Epithelial cell of proximal tubule (primary cell): ENCODE measurements at regions not wholly inside any gene's neighbourhood (a gene's known extent, or its start where the extent isn't known, plus 50 kb on each side); places are given as distances from the start of the nearest gene placed in this dataset.
A peak's percentile ranks its signal among the peaks of the same experiment; 100 is the strongest.

Experiments
- DNase-seq: peaks from one replicate; pipeline ENCODE4 v3.0.0-alpha.2; 2011; ENCODE audit warnings: low read depth
- H3K4me3 ChIP-seq: 2 replicates; pipeline ENCODE4 v1.5.1; 2011; ENCODE audit warnings: low read depth, mild to moderate bottlenecking, low read length
- TF ChIP-seq, protein P1 (sequence below): conservative IDR thresholded peaks from 2 replicates; pipeline ENCODE4 v1.5.1; 2012; ENCODE audit warnings: low read depth, mild to moderate bottlenecking, low read length

DNA sequence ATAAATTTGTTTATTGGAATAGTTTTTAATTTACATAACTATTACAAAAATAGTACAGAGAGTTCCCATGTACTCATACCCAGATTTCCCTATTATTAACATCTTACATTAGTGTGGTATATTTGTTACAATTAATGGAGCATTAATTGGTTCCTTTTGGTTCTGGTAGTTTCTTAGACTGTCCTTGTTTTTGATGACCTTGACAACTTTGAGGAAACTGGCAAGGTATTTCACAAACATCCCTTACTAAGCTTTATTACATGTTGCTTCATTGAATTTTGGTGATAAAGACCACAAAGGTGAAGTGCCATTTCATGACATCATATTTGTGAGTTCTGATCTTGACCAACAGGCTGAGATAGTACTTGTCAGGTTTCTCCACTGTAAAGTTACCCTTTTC, 379.0 kb upstream of the GCFC2 start:
- TF ChIP-seq, protein P1, sequence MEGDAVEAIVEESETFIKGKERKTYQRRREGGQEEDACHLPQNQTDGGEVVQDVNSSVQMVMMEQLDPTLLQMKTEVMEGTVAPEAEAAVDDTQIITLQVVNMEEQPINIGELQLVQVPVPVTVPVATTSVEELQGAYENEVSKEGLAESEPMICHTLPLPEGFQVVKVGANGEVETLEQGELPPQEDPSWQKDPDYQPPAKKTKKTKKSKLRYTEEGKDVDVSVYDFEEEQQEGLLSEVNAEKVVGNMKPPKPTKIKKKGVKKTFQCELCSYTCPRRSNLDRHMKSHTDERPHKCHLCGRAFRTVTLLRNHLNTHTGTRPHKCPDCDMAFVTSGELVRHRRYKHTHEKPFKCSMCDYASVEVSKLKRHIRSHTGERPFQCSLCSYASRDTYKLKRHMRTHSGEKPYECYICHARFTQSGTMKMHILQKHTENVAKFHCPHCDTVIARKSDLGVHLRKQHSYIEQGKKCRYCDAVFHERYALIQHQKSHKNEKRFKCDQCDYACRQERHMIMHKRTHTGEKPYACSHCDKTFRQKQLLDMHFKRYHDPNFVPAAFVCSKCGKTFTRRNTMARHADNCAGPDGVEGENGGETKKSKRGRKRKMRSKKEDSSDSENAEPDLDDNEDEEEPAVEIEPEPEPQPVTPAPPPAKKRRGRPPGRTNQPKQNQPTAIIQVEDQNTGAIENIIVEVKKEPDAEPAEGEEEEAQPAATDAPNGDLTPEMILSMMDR = no peak
- no peak for DNase-seq
- H3K4me3 ChIP-seq = no peak overlapping the region

GRCh38 chr2:76083248-76083647, 372.5 kb upstream of the GCFC2 start:
- DNase-seq = no peak
- no peak overlapping the region for H3K4me3 ChIP-seq
- TF ChIP-seq, protein P1 = no peak

DNA sequence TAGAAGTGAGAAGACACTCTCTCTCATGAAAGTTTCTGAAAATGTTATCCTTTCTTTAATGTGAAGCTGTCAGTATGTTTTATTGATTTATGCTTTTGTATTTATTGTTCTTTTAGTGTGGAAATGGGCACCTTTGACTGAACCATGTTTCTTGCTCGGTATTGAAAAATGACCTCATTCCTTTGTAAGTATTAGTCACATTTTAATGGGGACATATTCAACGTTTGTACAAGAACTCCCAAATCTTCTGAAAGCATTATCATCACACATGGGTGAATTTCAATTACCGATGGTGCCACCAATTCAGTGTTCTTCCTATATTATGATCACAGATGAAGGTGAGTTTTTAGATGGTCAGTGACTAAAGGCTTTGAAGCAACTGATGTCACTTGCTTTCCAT, 371.8 kb upstream of the GCFC2 start:
- no peak for DNase-seq
- TF ChIP-seq, protein P1 = no peak
- H3K4me3 ChIP-seq = no peak overlapping the region

- no peak overlapping the region for H3K4me3 ChIP-seq
- TF ChIP-seq, protein P1 = peak; percentile 25
- DNase-seq = no peak
Measured at GRCh38 chr2:76080154-76080553, 369.4 kb upstream of the GCFC2 start.

- TF ChIP-seq, protein P1 = no peak
- no peak for DNase-seq
- H3K4me3 ChIP-seq = no peak overlapping the region
Measured at GRCh38 chr2:76075126-76075525, 364.4 kb upstream of the GCFC2 start.

DNA sequence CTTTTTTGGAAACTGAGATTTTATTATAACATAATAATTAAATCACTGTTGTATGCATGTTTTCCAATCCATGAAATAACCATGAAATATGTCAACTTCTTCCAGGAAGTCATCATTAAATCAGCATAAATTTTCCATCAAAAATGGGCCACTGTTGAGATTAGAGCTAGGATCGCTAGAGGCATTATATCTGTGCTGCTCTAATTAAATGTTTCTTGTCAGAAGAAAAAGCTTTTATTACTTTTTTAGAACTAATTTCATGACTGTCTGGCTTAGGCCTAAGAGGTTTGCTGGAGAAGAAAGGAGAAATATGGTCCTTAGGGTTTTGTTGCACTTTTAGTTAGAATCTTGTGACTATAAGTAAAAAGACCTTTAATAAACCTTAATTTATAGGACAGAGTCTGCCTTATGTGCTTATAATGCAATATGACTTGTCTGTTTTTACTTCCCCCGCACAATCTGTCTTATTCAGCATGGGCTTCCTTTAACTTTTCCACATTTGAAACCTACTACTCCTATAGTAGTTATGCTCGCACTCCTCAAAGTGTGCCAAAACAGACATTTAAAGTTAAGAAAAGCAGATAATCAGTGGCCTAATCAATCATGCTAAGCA, 363.4 kb upstream of the GCFC2 start:
- no peak for DNase-seq
- TF ChIP-seq, protein P1 = no peak
- no peak overlapping the region for H3K4me3 ChIP-seq

DNA sequence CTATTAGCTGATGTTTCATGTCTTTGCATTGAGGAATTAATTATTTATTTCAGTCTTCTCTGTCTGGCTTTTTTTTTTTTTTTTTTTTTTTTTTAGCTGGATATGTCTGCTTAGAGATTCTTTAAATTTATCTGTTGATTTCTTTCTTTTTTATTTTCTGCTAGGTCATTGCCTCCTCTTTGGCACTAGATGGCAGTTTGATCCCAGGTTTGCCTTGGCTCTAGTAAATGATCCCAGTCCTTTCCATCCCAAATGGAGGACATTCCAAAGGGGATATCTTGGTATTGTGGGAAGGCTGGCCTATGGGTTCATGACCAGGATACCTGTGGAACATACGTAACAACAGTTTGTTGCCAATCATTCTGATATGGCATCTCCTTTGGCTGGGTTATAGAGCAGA, 339.5 kb upstream of the GCFC2 start:
- no peak overlapping the region for H3K4me3 ChIP-seq
- DNase-seq = no peak
- TF ChIP-seq, protein P1 = peak; percentile 27
